Liver (tissue), 8 donors: ENCODE measurements at regions not wholly inside any gene's neighbourhood (a gene's known extent, or its start where the extent isn't known, plus 50 kb on each side); places are given as distances from the start of the nearest gene placed in this dataset.

Source experiments
- DNase-seq: peaks from one replicate; pipeline ENCODE4 v3.0.0-alpha.2; 2017; ENCODE audit warnings: low spot score
- H3K27ac ChIP-seq, 2 donors: one replicate each; pipeline ENCODE4 v1.7.0; 2013; ENCODE audit warnings: inconsistent platforms in 2 of 2, low read length in 2 of 2, control low read depth in 1 of 2, low read depth in 1 of 2, mild to moderate bottlenecking in 1 of 2
- H3K27me3 ChIP-seq, 4 donors: one replicate each; pipeline versions ENCODE4 v1.6.1 to v1.7.0; 2013; ENCODE audit warnings: low read length in 3 of 4, inconsistent platforms in 1 of 4, mild to moderate bottlenecking in 1 of 4, moderate library complexity in 1 of 4; ENCODE audit not compliant: control insufficient read depth in 4 of 4, insufficient read depth in 4 of 4
- H3K36me3 ChIP-seq, 4 donors: one replicate each; pipeline versions ENCODE4 v1.6.1 to v1.7.0; 2013; ENCODE audit warnings: low read length in 3 of 4, mild to moderate bottlenecking in 3 of 4, low read depth in 1 of 4, moderate library complexity in 1 of 4; ENCODE audit not compliant: control insufficient read depth in 4 of 4, insufficient read depth in 3 of 4
- H3K4me1 ChIP-seq, 4 donors: one replicate each; pipeline versions ENCODE4 v1.6.1 to v1.7.0; 2013; ENCODE audit warnings: low read length in 3 of 4, mild to moderate bottlenecking in 3 of 4, moderate library complexity in 1 of 4; ENCODE audit not compliant: control insufficient read depth in 4 of 4, insufficient read depth in 4 of 4
- H3K4me3 ChIP-seq, 3 donors: one replicate each; pipeline versions ENCODE4 v1.6.1 to v1.7.0; 2013; ENCODE audit warnings: low read length in 3 of 3, control low read depth in 1 of 3, low read depth in 1 of 3, mild to moderate bottlenecking in 1 of 3
- H3K9ac ChIP-seq, 2 donors: one replicate each; pipeline ENCODE4 v1.7.0; 2013; ENCODE audit warnings: low read length in 2 of 2, mild to moderate bottlenecking in 2 of 2, moderate library complexity in 2 of 2, control low read depth in 1 of 2, low read depth in 1 of 2
- H3K9me3 ChIP-seq, 4 donors: one replicate each; pipeline versions ENCODE4 v1.6.1 to v1.7.0; 2013; ENCODE audit warnings: low read length in 3 of 4; ENCODE audit not compliant: control insufficient read depth in 4 of 4
- EGR1 ChIP-seq, 2 donors: IDR thresholded peaks; 2 replicates each; pipeline ENCODE4 v1.6.1; 2016 to 2018; ENCODE audit warnings: antibody characterized with exemption in 2 of 2, low read depth in 2 of 2
- FOXA1 ChIP-seq: IDR thresholded peaks from 2 replicates; pipeline ENCODE4 v1.6.1; 2016; ENCODE audit warnings: antibody characterized with exemption
- FOXA2 ChIP-seq: IDR thresholded peaks from 2 replicates; pipeline ENCODE4 v1.6.1; 2016; ENCODE audit warnings: antibody characterized with exemption
- GABPA ChIP-seq, 2 donors: IDR thresholded peaks in 1 of 2; conservative IDR thresholded peaks in 1 of 2; 2 replicates each; pipeline ENCODE4 v1.6.1; 2016; ENCODE audit warnings: antibody characterized with exemption in 2 of 2, mild to moderate bottlenecking in 1 of 2, moderate library complexity in 1 of 2
- HNF4A ChIP-seq, 2 donors: conservative IDR thresholded peaks; 2 replicates each; pipeline ENCODE4 v1.6.1; 2016; ENCODE audit warnings: antibody characterized with exemption in 2 of 2, mild to moderate bottlenecking in 2 of 2
- HNF4G ChIP-seq: IDR thresholded peaks from 2 replicates; pipeline ENCODE4 v1.6.1; 2016; ENCODE audit warnings: antibody characterized with exemption
- JUND ChIP-seq, 2 donors: IDR thresholded peaks; 2 replicates each; pipeline ENCODE4 v1.6.1; 2016; ENCODE audit warnings: antibody characterized with exemption in 2 of 2
- NR2F2 ChIP-seq: IDR thresholded peaks from 2 replicates; pipeline ENCODE4 v1.6.1; 2016; ENCODE audit warnings: antibody characterized with exemption
- RAD21 ChIP-seq, 2 donors: IDR thresholded peaks; 2 replicates each; pipeline ENCODE4 v1.6.1; 2016; ENCODE audit warnings: antibody characterized with exemption in 2 of 2, mild to moderate bottlenecking in 2 of 2
- REST ChIP-seq: IDR thresholded peaks from 2 replicates; pipeline ENCODE4 v1.6.1; 2016; ENCODE audit warnings: antibody characterized with exemption, mild to moderate bottlenecking
- RXRA ChIP-seq, 2 donors: IDR thresholded peaks; 2 replicates each; pipeline ENCODE4 v1.6.1; 2017 to 2018; ENCODE audit warnings: antibody characterized with exemption in 2 of 2, mild to moderate bottlenecking in 1 of 2
- SP1 ChIP-seq: IDR thresholded peaks from 2 replicates; pipeline ENCODE4 v1.6.1; 2018; ENCODE audit warnings: antibody characterized with exemption, mild to moderate bottlenecking
- TAF1 ChIP-seq: conservative IDR thresholded peaks from 2 replicates; pipeline ENCODE4 v1.6.1; 2016; ENCODE audit warnings: antibody characterized with exemption, mild to moderate bottlenecking
- YY1 ChIP-seq: IDR thresholded peaks from 2 replicates; pipeline ENCODE4 v1.6.1; 2016; ENCODE audit warnings: antibody characterized with exemption, mild to moderate bottlenecking
- WGBS: extraction: QIAGEN DNeasy Blood & Tissue Kit; methylation state at CpG from one replicate; pipeline ENCODE4 v1.1.7; 2013; 5-methylcytosine and 5-hydroxymethylcytosine counted together
- TF ChIP-seq, protein P1 (sequence below): IDR thresholded peaks from 2 replicates; pipeline ENCODE4 v1.6.1; 2016; ENCODE audit warnings: antibody characterized with exemption
- TF ChIP-seq, protein P2 (sequence below): IDR thresholded peaks from 2 replicates; pipeline ENCODE4 v1.6.1; 2016; ENCODE audit warnings: antibody characterized with exemption
- TF ChIP-seq, protein P3 (sequence below): IDR thresholded peaks from 2 replicates; pipeline ENCODE4 v1.6.1; 2016; ENCODE audit warnings: antibody characterized with exemption
- TF ChIP-seq, protein P4 (sequence below): fragments of 150-350 bp; IDR thresholded peaks from 2 replicates; pipeline ENCODE4 v1.5.1; 2017; ENCODE audit warnings: improper control_type of control experiment, low read depth, low read length; ENCODE audit not compliant: missing input control
- donor health status: healthy.
- donor health status: healthy.
- donor health status: healthy.
- donor health status: healthy.
- donor health status: healthy.

DNA sequence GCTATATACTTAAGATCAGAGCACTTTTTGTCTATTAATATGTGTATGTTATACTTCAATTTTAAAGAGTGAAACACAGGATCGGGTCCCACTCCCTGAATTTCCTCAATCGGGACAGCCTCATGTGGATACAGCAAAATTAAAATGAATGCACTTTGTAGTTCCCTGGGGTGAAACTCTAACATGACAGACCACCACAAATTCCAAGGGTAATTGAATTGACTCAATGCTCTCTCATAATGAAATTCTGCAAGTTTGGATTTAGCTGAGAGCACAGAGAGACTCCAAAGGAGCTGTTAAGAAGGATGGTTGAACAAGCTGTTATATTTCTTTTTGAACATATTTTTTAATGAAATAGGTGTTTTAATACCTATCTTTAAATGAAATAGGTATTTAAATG is 413.6 kb downstream of the GXYLT1 start:
- Histone ChIP-seq H3K4me1 (no peaks in the 10 kb centered on the region), H3K27me3 (peaks cover 0 to 4% (median 0%) of the 10 kb centered on the region in 4 donors), H3K9ac (no peak overlapping the region), H3K4me3 (no peak overlapping the region), H3K9me3 (no peaks in the 10 kb centered on the region), H3K27ac (no peak overlapping the region), H3K36me3 (no peaks in the 10 kb centered on the region)
- no peak for DNase-seq
- 80% methylated on average over 2 of the region's 2 CpGs for WGBS
- TF ChIP-seq JUND (IDR thresholded peaks at IDR 0.05) (no peak), HNF4A (conservative IDR thresholded peaks at IDR 0.05) (no peak), RXRA (IDR thresholded peaks at IDR 0.05) (no peak), TAF1 (no peak), EGR1 (IDR thresholded peaks at IDR 0.05; ENCODE audit: low read depth in 2 of 2) (no peak), FOXA2 (no peak)
- TF ChIP-seq, protein P1, sequence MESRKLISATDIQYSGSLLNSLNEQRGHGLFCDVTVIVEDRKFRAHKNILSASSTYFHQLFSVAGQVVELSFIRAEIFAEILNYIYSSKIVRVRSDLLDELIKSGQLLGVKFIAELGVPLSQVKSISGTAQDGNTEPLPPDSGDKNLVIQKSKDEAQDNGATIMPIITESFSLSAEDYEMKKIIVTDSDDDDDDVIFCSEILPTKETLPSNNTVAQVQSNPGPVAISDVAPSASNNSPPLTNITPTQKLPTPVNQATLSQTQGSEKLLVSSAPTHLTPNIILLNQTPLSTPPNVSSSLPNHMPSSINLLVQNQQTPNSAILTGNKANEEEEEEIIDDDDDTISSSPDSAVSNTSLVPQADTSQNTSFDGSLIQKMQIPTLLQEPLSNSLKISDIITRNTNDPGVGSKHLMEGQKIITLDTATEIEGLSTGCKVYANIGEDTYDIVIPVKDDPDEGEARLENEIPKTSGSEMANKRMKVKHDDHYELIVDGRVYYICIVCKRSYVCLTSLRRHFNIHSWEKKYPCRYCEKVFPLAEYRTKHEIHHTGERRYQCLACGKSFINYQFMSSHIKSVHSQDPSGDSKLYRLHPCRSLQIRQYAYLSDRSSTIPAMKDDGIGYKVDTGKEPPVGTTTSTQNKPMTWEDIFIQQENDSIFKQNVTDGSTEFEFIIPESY: no peak

DNA sequence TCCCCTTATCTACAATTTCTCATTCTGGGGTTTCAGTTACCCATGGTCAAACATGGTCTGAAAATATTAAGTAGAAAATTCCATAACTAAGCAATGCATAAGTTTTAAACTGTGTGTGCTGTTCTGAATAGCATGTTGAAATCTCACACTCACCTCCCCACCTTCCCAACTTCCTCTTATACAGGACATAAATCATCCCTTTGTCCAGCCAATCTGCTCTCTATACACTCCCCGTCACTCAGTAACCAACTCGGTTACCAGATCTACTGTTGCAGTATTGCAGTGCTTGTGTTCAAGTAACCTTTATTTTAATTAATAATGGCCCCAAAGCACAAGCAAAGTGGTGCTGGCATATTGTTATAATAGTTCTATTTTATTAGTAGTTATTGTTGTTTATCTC is 420.5 kb downstream of the GXYLT1 start:
- TF ChIP-seq FOXA2 (no peak), EGR1 (IDR thresholded peaks at IDR 0.05; ENCODE audit: low read depth in 2 of 2) (no peak), JUND (IDR thresholded peaks at IDR 0.05) (no peak), FOXA1 (no peak), GABPA (IDR thresholded peaks at IDR 0.05 in 1 of 2, conservative IDR thresholded peaks at IDR 0.05 in 1 of 2) (no peak), NR2F2 (no peak), SP1 (no peak), HNF4A (conservative IDR thresholded peaks at IDR 0.05) (no peak), RXRA (IDR thresholded peaks at IDR 0.05) (no peak), YY1 (no peak), HNF4G (no peak), REST (no peak), TAF1 (no peak), RAD21 (IDR thresholded peaks at IDR 0.05) (no peak)
- TF ChIP-seq, protein P2, sequence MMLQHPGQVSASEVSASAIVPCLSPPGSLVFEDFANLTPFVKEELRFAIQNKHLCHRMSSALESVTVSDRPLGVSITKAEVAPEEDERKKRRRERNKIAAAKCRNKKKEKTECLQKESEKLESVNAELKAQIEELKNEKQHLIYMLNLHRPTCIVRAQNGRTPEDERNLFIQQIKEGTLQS: no peak
- TF ChIP-seq, protein P3, sequence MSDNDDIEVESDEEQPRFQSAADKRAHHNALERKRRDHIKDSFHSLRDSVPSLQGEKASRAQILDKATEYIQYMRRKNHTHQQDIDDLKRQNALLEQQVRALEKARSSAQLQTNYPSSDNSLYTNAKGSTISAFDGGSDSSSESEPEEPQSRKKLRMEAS: no peak
- TF ChIP-seq, protein P4, sequence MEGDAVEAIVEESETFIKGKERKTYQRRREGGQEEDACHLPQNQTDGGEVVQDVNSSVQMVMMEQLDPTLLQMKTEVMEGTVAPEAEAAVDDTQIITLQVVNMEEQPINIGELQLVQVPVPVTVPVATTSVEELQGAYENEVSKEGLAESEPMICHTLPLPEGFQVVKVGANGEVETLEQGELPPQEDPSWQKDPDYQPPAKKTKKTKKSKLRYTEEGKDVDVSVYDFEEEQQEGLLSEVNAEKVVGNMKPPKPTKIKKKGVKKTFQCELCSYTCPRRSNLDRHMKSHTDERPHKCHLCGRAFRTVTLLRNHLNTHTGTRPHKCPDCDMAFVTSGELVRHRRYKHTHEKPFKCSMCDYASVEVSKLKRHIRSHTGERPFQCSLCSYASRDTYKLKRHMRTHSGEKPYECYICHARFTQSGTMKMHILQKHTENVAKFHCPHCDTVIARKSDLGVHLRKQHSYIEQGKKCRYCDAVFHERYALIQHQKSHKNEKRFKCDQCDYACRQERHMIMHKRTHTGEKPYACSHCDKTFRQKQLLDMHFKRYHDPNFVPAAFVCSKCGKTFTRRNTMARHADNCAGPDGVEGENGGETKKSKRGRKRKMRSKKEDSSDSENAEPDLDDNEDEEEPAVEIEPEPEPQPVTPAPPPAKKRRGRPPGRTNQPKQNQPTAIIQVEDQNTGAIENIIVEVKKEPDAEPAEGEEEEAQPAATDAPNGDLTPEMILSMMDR: no peak
- TF ChIP-seq, protein P1: no peak
- no peaks in the 10 kb centered on the region for H3K9me3 ChIP-seq
- H3K27me3 ChIP-seq: peaks cover 0 to 6% (median 0%) of the 10 kb centered on the region in 4 donors
- no peaks in the 10 kb centered on the region for H3K36me3 ChIP-seq
- H3K9ac ChIP-seq: no peak overlapping the region
- no peaks in the 10 kb centered on the region for H3K4me1 ChIP-seq
- DNase-seq: no peak
- 59% methylated on average over 2 of the region's 2 CpGs for WGBS
- H3K27ac ChIP-seq: no peak overlapping the region
- H3K4me3 ChIP-seq: no peak overlapping the region
